ENCODE measurements at regions not wholly inside any gene's neighbourhood (a gene's known extent, or its start where the extent isn't known, plus 50 kb on each side); places are given as distances from the start of the nearest gene placed in this dataset.

- Histone ChIP-seq H3K4me3 (no peak overlapping the region), H3K36me3 (no peaks in the 10 kb centered on the region), H3K4me1 (no peaks in the 10 kb centered on the region), H3K27ac (no peak overlapping the region), H3K9ac (ENCODE audit: low read depth in 2 of 2, low read length in 2 of 2) (no peak overlapping the region), H3K9me3 (no peaks in the 10 kb centered on the region), H3K27me3 (no peaks in the 10 kb centered on the region)
- intact Hi-C loops (cut with DNase I), result no loop called here
- no peak for TF ChIP-seq CTCF (IDR thresholded peaks at IDR 0.05)
- no peak for DNase-seq
These were observed 265.9 kb upstream of the FERMT1 start for GRCh38 chr20:6388671-6389197.

GRCh38 chr20:6384956-6385486, 262.2 kb upstream of the FERMT1 start:
- Histone ChIP-seq H3K27ac (no peak overlapping the region), H3K36me3 (no peaks in the 10 kb centered on the region), H3K9ac (ENCODE audit: low read depth in 2 of 2, low read length in 2 of 2) (no peak overlapping the region), H3K9me3 (no peaks in the 10 kb centered on the region), H3K4me3 (no peak overlapping the region), H3K4me1 (no peaks in the 10 kb centered on the region), H3K27me3 (no peaks in the 10 kb centered on the region)
- intact Hi-C loops (cut with DNase I), result no loop called here
- no peak for TF ChIP-seq CTCF (IDR thresholded peaks at IDR 0.05)
- no peak for DNase-seq

GRCh38 chr20:6384380-6384779, 261.6 kb upstream of the FERMT1 start:
- intact Hi-C loops (cut with DNase I), result no loop called here

GRCh38 chr20:6381887-6382286, 259.1 kb upstream of the FERMT1 start:
- no peaks in the 10 kb centered on the region for H3K9me3 ChIP-seq
- H3K4me1 ChIP-seq, result no peaks in the 10 kb centered on the region
- TF ChIP-seq CTCF (IDR thresholded peaks at IDR 0.05), result no peak
- no peaks in the 10 kb centered on the region for H3K27me3 ChIP-seq
- no peak for DNase-seq
- no peaks in the 10 kb centered on the region for H3K36me3 ChIP-seq
- no peak overlapping the region for H3K27ac ChIP-seq
- intact Hi-C loops (cut with DNase I), result no loop called here
- H3K4me3 ChIP-seq, result no peak overlapping the region
- no peak overlapping the region for H3K9ac ChIP-seq (ENCODE audit: low read depth in 2 of 2, low read length in 2 of 2)

More at GRCh38 chr20:6384380-6384779, 261.6 kb upstream of the FERMT1 start:
- H3K4me1 ChIP-seq, result no peaks in the 10 kb centered on the region
- H3K27me3 ChIP-seq, result no peaks in the 10 kb centered on the region
- TF ChIP-seq CTCF (IDR thresholded peaks at IDR 0.05), result no peak
- H3K36me3 ChIP-seq, result no peaks in the 10 kb centered on the region
- H3K9ac ChIP-seq (ENCODE audit: low read depth in 2 of 2, low read length in 2 of 2), result no peak overlapping the region
- H3K9me3 ChIP-seq, result no peaks in the 10 kb centered on the region
- H3K27ac ChIP-seq, result no peak overlapping the region
- no peak for DNase-seq
- H3K4me3 ChIP-seq, result no peak overlapping the region

GRCh38 chr20:6362245-6362644, 239.4 kb upstream of the FERMT1 start:
- H3K9me3 ChIP-seq, result no peaks in the 10 kb centered on the region
- TF ChIP-seq CTCF (IDR thresholded peaks at IDR 0.05), result no peak
- no peaks in the 10 kb centered on the region for H3K4me1 ChIP-seq
- no peak overlapping the region for H3K27ac ChIP-seq
- no peaks in the 10 kb centered on the region for H3K36me3 ChIP-seq
- DNase-seq, result no peak
- no peak overlapping the region for H3K4me3 ChIP-seq
- H3K27me3 ChIP-seq, result no peaks in the 10 kb centered on the region
- no peak overlapping the region for H3K9ac ChIP-seq (ENCODE audit: low read depth in 2 of 2, low read length in 2 of 2)
- intact Hi-C loops (cut with DNase I), result no loop called here

Data from colonic mucosa (tissue), 4 donors.